Limb (tissue), 2 donors: ENCODE measurements at regions not wholly inside any gene's neighbourhood (a gene's known extent, or its start where the extent isn't known, plus 50 kb on each side); places are given as distances from the start of the nearest gene placed in this dataset.

ENCODE experiments used
- DNase-seq, 2 donors: peaks; one replicate each; pipeline ENCODE4 v3.0.0-alpha.2; 2016; ENCODE audit errors: extremely low spot score in 2 of 2

DNA sequence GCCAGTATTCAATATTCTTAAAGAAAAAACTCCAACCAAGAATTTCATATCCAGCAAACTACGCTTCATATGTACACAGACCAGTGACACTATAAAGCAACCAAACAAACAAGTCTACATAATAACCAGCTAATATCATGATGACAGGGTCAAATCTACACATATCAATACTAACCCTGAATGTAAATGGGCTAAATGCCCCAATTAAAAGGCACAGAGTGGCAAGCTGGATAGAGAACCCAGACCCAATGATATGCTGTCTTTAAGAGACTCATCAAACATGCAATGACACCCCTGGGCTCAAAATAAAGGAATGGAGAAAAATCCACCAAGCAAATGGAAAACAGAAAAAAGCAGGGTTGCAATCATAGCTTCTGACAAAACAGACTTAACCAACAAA, 218.1 kb upstream of the NFE2L3 start:
- DNase-seq, result no peak

GRCh38 chr7:25940086-25940906, 211.7 kb upstream of the NFE2L3 start:
- DNase-seq, result no peak

DNA sequence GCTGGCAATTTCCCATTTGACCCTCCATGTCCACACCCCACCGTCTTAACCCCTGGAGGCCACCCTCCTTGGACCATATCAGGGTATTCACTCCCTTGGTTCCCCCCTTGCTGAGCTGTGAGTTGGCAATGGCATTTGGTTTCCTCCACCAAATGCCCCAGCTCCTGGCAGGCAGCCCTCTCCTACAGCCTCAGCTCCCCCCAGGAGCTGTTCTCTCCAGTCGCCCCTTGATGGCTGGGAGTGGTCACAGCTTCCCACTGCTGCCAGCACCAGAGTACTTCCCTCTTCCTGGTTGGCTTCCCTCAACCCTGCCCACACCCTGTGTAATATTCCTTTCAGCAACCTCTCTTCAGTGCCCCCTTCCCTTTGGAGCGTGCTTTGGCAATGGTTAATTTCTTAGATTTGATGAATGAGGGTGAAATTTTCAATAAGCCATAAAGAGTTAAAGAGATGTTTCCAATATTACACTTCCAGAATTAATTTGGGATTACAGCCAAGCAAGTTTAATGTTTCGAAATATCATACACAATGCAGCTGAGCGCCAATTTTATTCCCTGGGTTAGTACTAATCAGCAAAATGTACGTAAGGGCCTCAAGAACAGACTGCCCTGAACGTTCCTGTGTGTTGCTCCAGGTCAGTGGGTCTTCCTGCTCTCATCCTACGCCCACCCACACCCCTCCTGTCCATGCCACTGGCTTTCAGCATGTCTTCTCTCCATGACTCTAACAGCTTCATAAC, 207.1 kb upstream of the NFE2L3 start:
- DNase-seq, result no peak

DNA sequence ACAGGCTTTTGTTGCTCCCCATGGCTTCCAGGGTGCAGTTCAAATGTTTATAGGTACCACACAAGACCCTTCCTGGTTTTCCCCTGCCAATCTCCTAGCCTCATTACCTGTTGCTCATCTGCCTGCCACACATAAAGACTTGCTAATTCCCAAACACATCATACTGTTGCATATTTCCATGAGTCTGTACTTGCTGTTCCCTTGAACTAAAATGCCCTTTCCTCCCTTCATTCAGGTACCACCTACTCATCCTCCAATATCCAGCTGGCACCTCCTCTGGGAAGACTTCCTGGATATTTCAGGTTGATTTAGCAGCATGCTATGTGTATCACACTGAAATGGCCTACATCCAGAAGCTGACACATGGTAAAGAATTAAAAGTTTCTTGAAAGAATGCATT, 206.4 kb upstream of the NFE2L3 start:
- no peak for DNase-seq

DNA sequence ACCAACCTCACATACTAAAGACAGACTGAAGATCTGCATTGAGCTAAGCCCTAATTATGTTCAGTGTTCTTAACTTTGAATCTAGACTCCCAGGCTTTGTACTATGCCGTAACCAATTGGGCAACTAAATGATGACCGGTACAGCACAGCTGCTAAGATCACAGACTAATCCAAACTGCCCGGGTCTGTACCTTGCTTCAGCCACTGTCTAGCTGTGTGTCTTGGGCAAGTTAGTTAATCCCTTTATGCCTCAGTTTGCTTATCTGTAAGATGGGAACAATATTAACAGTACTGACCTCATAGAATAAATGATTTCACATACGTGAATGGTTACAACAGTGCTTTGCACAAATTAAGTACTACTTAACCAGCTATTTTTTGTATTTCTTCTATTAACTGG, 205.8 kb upstream of the NFE2L3 start:
- no peak for DNase-seq

DNA sequence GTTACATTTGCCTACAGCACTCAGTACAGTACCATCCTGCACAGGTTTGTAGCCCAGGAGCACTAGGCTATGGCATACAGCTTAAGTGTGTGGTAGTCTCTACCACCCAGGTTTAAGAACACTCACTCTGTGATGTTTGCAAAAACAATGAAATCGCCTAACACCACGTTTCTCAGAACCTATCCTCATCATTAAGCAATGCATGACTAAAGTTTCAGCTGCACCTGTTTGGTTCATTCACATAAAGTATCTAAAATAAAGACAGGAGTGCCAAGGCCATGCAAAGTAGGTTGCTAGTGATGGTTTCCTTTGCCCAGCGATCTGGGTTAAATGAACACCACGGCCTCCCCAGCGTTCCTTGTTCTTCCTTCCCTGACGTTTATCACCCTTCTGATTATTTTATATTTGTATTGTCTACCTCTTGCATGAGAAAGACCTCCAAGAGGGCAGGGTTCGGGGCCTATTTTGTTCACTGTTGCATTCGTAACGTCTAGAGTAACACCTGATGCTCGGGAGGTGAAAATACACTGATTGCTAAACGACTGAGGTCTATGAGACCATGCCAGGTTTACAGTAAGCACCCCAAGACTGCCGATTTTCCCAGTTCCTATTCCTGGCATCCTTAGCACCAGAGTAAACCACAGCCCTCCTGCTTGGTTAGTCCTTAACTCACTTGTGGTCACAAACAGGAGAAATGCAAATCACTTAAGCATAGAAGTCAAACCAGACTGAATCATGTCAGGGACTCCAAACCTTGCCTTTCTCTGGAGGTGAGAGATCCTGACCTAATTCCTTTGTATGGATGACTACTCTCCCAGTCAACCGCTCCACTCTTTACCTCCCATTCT, 204.1 kb upstream of the NFE2L3 start:
- no peak for DNase-seq

GRCh38 chr7:25949736-25950487, 202.1 kb upstream of the NFE2L3 start:
- DNase-seq, result no peak

DNA sequence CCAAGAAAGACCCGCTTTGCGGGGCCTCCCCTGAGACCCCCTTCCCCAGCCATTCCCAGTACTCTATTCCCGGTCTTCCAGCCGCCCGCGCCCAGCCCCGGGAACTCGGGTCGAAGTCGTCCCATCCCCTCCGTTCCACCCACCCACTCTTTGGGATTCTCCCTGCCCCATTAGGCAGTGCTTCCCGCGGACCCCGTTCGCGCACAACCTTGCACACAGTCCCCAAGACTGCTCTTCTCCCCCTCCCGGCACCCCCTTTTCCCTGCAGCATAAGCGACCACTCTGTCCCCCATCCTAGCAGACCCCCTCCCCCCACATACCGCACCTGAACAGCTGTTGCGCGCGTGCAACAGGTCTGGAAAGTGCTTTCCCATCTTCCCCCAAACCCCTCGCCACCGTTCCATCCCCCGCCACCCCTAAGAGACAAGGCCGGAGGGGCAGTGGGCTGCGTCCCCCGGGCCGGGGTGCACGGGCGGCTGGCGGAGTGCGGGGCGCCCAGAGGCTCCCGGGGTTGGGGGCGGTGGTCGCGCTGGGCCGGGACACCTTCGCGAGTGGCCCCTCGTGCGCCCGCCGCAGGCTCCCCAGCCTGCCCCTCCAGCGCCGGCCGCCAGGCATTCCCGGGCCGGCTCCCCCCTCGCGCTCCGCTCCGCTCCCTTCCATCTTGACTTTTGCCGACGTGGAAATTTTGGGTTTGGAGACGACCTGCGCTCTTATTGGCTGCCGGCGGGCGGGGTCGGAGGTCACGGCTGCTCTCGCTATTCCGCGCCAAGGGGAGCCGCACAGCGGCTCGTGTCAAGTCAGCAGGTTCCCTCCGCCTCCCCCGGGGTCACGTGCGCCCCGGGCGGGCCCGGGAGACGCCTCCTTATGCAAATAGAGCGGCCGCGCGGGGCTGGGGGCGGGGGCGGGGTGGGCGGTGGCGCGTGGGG, 201.2 kb upstream of the NFE2L3 start:
- DNase-seq, result peak; percentile 91 to 93

GRCh38 chr7:25951414-25952260, 200.4 kb upstream of the NFE2L3 start:
- peak; percentile 37 to 42 for DNase-seq

DNA sequence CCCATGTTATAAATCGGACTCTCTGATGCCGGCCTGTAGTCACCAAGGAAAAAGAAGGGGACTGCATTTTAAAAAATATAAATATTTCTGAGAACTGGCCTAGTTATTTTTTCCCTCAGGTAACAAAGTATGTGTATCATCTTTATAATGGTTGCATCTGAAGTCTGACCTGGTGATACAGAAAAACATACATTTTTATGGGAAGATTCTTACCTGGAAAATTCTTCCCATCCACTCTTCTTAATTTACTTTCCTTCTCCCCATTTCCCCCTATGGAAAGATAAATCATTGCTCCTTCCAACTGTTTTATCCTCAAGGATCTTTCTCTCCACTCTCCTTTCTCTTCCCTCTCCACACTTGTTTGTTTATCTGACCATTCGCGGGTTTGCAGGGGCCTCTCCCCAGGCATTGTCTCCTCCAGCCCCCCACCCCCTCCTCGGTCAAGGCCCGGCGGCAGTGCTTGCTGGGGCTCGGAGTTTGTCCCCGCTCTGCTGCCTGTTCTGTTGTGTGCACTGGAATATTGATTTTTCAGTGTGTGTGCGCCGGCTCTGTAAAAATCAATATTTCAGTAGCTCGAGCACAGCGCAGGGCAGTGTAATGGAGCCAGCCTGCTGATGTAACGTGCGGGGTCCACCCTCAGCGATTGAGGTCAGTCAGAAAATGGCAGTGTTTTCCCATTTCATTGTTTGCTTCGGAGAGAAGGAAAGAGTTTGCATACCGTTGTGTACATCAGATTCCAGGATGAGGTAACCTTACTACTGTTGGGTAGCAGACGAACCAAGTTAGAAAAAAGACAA, 199.5 kb upstream of the NFE2L3 start:
- DNase-seq, result no peak

- DNase-seq, result no peak
Observed at GRCh38 chr7:25953859-25954258, 198.1 kb upstream of the NFE2L3 start.

DNA sequence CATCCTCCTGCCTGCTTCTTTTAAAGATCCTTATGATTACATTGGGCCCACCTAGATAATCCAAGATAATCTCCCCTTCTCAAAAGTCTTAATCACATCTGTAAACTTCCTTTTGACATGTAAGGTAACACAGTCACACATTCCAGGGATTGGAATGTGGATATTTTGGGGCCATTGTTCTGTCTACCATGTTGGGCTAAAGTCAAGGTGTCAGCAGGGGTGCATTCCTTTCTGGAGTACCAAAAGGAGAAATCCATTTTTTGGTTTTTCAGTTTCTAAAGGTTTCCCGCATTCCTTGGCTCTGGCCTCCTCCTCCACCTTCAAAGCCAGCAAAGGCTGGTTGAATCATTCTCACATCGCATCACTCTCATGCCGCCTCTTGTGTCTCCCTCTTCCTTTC, 197.6 kb upstream of the NFE2L3 start:
- no peak for DNase-seq

DNA sequence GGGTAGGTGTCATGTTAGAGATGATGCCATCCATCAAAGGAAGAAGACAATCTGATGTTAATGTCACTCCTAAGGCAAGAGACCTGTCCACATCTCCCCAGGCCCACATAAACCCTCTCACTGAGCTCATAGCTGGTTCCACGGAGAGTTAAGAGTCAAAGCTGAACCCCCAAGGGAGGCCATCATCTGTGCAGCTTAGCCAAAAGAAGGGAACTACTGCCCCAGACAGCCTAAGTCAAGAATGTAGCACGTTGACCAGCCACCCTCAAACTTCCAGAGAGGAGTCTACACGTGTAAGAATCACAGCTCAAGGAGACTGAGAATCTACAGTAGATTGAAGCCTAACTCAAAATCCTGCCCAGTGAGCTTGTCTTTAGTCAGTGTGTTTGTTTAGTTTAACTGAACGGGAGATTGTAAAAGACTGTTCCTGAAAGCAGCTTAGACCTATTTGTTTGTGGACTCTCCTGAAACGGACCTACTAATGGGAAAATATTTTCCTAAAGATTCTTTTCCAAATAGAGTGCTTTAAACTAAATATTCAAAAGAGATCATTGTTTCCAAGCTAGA, 192.7 kb upstream of the NFE2L3 start:
- no peak for DNase-seq

DNA sequence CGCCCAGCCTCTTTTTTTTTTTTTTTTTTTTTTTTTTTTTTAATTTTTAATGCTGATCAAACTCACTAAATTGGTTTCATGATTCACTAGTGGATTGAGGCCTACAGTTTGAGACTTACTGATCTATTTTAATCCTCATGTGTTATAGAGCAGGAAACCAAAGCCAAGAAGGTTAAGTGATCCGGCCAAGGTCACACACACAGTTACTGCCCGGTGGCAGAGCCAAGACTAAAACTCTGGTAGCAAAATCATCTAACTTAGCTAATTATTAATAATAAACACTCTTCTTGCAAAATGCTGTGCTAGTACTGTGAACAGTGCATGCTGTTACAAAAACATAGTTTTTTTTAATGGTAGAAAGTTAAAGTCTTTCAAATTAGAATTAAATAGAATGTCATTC, 188.3 kb upstream of the NFE2L3 start:
- no peak for DNase-seq

DNA sequence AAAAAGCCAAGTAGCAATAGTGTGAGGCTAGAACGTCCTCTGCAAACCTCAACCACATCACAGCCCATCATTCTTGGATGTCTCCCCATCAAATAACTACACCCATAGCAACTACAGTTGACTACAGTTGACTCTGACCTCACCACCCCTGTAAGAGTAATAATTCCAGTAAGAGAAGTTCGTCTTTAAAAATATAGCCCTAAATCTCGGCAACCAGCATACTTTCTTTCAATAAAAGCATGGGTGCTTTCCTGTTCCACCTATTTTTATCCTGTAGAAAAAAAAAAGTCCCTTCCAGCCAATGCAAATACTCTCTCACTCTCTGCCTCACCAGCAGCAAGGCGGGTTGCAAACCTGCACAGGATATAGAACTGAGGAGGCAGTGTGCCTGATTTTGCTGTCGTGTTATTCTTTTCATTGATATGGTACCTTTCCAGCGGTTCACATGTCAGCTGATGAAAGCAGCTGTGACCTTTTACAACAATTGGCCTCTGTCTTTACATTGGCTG, 187.5 kb upstream of the NFE2L3 start:
- DNase-seq, result no peak

DNA sequence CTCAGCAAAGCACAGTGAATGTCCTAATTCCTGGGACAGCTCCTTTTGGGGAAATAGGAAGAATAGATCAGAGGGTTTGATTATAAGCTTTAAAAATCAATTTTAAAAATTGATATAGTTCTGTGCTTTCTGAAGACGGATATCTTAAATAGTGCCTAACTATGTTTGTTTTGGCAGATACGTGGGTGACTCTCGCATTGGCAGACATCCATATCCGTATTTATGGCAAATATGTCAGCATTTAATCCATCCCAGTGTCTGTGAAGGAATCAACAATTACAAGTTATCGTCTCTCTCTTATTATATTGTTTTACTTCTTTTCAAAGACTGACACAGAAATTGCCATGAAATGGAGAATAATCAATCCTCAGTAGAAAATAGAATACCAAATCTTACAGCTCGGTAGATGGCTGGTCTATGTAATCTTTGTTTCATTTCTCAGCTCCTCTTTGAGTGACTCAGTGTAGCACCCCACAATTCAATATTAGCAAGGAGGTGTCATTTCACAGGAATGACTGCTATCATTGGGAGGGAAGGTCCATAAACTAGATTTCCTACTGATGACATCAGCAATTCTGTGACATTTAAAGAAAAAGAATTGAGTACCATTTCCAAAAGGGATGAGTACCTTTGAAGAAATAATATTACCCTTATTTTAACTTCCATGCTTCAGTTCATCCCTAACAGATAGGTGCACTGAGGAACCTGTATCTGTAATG, 186.4 kb upstream of the NFE2L3 start:
- DNase-seq, result no peak

DNA sequence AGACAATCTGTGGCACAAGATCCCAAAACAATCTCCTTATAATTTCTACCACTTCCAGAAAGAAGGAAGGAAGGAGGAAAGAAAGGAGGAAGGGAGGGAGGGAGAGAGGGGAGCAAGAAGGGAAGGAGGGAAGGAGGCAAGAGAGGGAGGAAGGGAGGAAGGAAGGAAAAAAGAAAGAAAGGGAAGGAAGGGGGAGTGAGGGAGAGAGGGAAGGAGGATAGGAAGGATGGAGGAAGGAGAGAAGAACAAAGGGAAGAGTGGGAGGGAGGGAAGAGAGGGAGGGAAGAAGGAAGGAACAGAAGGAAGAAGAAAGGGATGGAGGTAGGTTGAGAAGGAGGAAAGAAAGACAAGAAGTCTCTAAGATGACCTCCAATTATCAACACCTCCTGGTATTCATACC, 185.5 kb upstream of the NFE2L3 start:
- no peak for DNase-seq
